T-cell (primary cell): ENCODE measurements at regions not wholly inside any gene's neighbourhood (a gene's known extent, or its start where the extent isn't known, plus 50 kb on each side); places are given as distances from the start of the nearest gene placed in this dataset.

ENCODE experiments used
- ATAC-seq, 4 experiments: fragments of 200-7000 bp in 3 of 4; fragments of 150-1000 bp in 1 of 4; cut with Tn5 transposase; replicated peaks in 1 of 4; 1 replicate in 3 of 4; 2 replicates in 1 of 4; pipeline ENCODE4 v1.10.0; 2021; ENCODE audit warnings: moderate library complexity in 3 of 4, mild to moderate bottlenecking in 2 of 4, moderate number of reproducible peaks in 1 of 4
- CTCF ChIA-PET, 2 donors: fragments of 300-600 bp; sonication (Branson Sonifier 250); formaldehyde crosslinking; loops; one replicate each; lab custom pipeline; 2022; ENCODE audit warnings: antibody characterized with exemption in 2 of 2; lab: Charles Lee
- POLR2A ChIA-PET, 2 donors: fragments of 300-600 bp; sonication (Branson Sonifier 250); formaldehyde crosslinking; loops; one replicate each; lab custom pipeline; 2022; ENCODE audit warnings: antibody characterized with exemption in 2 of 2; lab: Charles Lee
- DNase-seq, 35 experiments: peaks; one replicate each; pipeline versions ENCODE4 v3.0.0 to v3.0.0-alpha.2; 2013 to 2023
- H3K27ac ChIP-seq: one replicate; pipeline ENCODE4 v1.5.1; 2013; ENCODE audit warnings: low read length
- H3K27me3 ChIP-seq, 2 experiments: replicated peaks in 1 of 2; 1 replicate in 1 of 2; 2 replicates in 1 of 2; pipeline versions ENCODE4 v1.6.1 to v1.7.0; 2013; ENCODE audit warnings: low read length in 1 of 2, mixed read lengths in 1 of 2; ENCODE audit not compliant: control insufficient read depth in 2 of 2, insufficient read depth in 2 of 2; ENCODE audit errors: extremely low read depth in 1 of 2
- H3K36me3 ChIP-seq, 2 donors: 1 replicate in 1 of 2; 2 replicates in 1 of 2; pipeline versions ENCODE4 v1.6.1 to v1.7.0; 2013; ENCODE audit warnings: low read length in 1 of 2; ENCODE audit not compliant: control insufficient read depth in 2 of 2, insufficient read depth in 1 of 2; ENCODE audit errors: extremely low read depth in 1 of 2
- H3K4me1 ChIP-seq, 2 experiments: 1 replicate in 1 of 2; 2 replicates in 1 of 2; pipeline versions ENCODE4 v1.6.1 to v1.7.0; 2013; ENCODE audit warnings: low read length in 2 of 2, mixed read lengths in 1 of 2; ENCODE audit not compliant: insufficient read depth in 2 of 2, control insufficient read depth in 1 of 2; ENCODE audit errors: extremely low read depth in 1 of 2
- H3K4me3 ChIP-seq, 2 donors: 1 replicate in 1 of 2; 2 replicates in 1 of 2; pipeline versions ENCODE4 v1.5.1 to v1.7.0; 2013; ENCODE audit warnings: mild to moderate bottlenecking in 2 of 2, low read length in 1 of 2, moderate library complexity in 1 of 2; ENCODE audit not compliant: control insufficient read depth in 1 of 2; ENCODE audit errors: extremely low read depth in 1 of 2
- H3K9me3 ChIP-seq: 2 replicates; pipeline ENCODE4 v1.7.0; 2013
- H3K27ac Mint-ChIP-seq, 2 donors: one replicate each; pipeline ENCODE4 v1.8.0; 2020 to 2021; ENCODE audit warnings: mild to moderate bottlenecking in 2 of 2, mixed read lengths in 2 of 2
- H3K27me3 Mint-ChIP-seq, 2 donors: one replicate each; pipeline ENCODE4 v1.8.0; 2021 to 2022; ENCODE audit warnings: mixed read lengths in 2 of 2
- H3K36me3 Mint-ChIP-seq: one replicate; pipeline ENCODE4 v1.8.0; 2021; ENCODE audit warnings: mixed read lengths
- H3K4me1 Mint-ChIP-seq, 3 donors: one replicate each; pipeline ENCODE4 v1.8.0; 2020 to 2022; ENCODE audit warnings: mixed read lengths in 3 of 3, mild to moderate bottlenecking in 1 of 3
- H3K4me3 Mint-ChIP-seq, 3 donors: one replicate each; pipeline ENCODE4 v1.8.0; 2020 to 2022; ENCODE audit warnings: mild to moderate bottlenecking in 3 of 3, mixed read lengths in 3 of 3, moderate library complexity in 3 of 3
- H3K9me3 Mint-ChIP-seq, 3 donors: one replicate each; pipeline ENCODE4 v1.8.0; 2020 to 2022; ENCODE audit warnings: mixed read lengths in 3 of 3
- WGBS: methylation state at CpG from one replicate; pipeline ENCODE4 v1.1.5; 2013; ENCODE audit warnings: missing lambda C conversion rate; ENCODE audit not compliant: insufficient coverage; 5-methylcytosine and 5-hydroxymethylcytosine counted together

DNA sequence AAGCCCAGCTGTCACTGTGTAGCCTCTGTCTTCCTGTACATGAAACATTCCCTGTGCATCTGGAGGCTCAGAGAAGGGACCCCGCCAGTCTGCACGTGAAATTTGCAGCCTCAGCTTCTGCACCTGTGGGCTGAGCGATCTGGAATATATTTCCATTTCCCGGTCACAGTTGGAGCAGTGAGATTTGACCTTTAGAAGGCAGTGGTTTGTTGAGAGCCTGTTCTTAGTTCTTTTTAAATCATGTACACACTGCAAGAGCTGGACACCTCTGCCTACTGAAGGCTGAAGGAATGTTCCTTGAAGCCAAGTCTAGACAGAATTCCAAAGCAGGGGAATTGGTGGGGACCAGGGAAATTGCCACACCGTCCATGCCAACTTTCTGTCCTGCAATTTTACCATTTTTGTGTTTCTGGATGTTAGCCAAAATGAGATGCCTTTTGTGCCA is 706.6 kb downstream of the INHBA start:
- no peaks in the 10 kb centered on the region for H3K27me3 ChIP-seq
- Mint-ChIP-seq H3K27ac (no peak overlapping the region), H3K9me3 (peaks cover 2 to 6% (median 5%) of the 10 kb centered on the region in 3 donors), H3K36me3 (no peaks in the 10 kb centered on the region), H3K4me3 (no peak overlapping the region), H3K4me1 (no peaks in the 10 kb centered on the region), H3K27me3 (peaks cover 0 to 4% of the 10 kb centered on the region in 2 donors)
- no peaks in the 10 kb centered on the region for H3K36me3 ChIP-seq
- H3K4me3 ChIP-seq = no peak overlapping the region
- no peaks in the 10 kb centered on the region for H3K4me1 ChIP-seq
- DNase-seq = no peak
- ChIA-PET POLR2A (no interaction called here), CTCF (no interaction called here)
- H3K27ac ChIP-seq = no peak overlapping the region
- WGBS = 40% methylated on average over 1 of the region's 5 CpGs
- no peaks in the 10 kb centered on the region for H3K9me3 ChIP-seq
- ATAC-seq = no peak

DNA sequence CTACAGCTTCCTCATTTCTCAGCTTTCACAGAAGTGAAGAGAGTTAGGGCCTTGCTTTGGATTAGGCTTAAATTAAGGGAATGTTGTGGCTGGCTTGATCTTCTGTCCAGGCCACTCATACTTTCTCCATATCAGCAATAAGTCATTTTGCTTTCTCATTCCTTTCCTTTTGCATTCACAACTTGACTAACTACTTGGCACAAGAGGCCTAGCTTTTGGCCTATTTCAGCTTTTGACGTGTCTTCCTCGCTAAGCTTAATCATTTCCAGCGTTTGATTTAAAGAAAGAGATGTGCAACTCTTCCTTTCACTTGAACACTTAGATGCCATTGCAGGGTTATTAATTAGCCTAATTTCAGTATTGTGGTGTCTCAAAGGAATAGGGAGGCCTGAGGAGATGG is 712.0 kb downstream of the INHBA start:
- no peaks in the 10 kb centered on the region for H3K27me3 ChIP-seq
- H3K9me3 Mint-ChIP-seq = no peaks in the 10 kb centered on the region
- ChIA-PET CTCF (no interaction called here), POLR2A (no interaction called here)
- H3K4me3 ChIP-seq = no peak overlapping the region
- H3K9me3 ChIP-seq = no peaks in the 10 kb centered on the region
- H3K4me1 Mint-ChIP-seq = no peaks in the 10 kb centered on the region
- H3K4me3 Mint-ChIP-seq = no peak overlapping the region
- H3K36me3 Mint-ChIP-seq = no peaks in the 10 kb centered on the region
- no peak overlapping the region for H3K27ac ChIP-seq
- no peak for DNase-seq
- no peaks in the 10 kb centered on the region for H3K4me1 ChIP-seq
- WGBS = no CpG with 5 or more reads among the region's 3 CpGs
- no peak overlapping the region for H3K27ac Mint-ChIP-seq
- ATAC-seq = no peak
- H3K36me3 ChIP-seq = no peaks in the 10 kb centered on the region
- H3K27me3 Mint-ChIP-seq = no peaks in the 10 kb centered on the region

DNA sequence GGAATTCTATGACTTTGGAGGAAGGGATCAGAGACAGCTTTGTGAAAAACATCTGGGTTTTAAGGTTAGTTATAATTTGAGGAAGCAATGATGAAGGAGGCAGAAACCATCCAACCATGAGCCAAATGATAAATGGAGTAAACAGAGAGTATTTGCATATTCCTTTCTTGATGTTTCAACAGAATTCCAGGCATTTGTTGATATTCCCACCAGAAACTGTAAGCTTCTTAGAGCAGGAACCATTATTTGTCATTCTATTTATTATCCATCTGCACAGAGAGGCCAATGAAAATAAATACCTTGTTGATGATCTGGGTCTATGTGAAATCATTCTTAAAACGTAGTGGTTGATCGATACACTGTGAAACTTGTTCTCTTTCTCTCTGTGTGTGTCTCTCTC is 715.3 kb downstream of the INHBA start:
- H3K4me1 ChIP-seq = no peaks in the 10 kb centered on the region

DNA sequence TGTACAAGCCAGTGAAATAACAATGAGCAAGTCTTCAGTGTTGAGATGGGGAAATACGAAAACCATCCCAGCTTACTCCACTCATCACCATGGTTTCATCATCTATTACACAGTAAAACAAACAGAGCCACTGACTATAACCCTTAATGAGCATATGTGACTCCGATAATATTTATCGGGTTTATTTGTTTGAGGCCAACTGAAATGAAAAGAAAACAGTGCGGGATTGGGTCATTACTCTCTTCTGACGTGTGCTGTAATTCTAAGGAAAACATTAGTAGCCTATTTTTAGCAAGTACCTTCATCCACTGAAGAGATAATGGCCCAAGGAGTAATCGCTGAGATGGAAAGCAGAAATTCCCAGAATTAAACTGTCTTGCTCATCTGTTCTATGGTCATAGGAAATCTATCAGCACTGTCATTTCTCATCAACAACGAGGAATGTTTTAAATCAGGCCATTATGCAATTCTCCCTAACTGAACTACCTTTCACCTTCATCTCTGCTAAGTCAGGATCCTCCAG is 716.5 kb downstream of the INHBA start:
- CTCF ChIA-PET = no interaction called here
- no peaks in the 10 kb centered on the region for H3K4me1 Mint-ChIP-seq

More for the DNA sequence above, 715.3 kb downstream of the INHBA start:
- no CpG with 5 or more reads among the region's 2 CpGs for WGBS
- no peak for ATAC-seq
- no peaks in the 10 kb centered on the region for H3K36me3 Mint-ChIP-seq
- no peak for DNase-seq
- no peaks in the 10 kb centered on the region for H3K36me3 ChIP-seq
- ChIA-PET CTCF (no interaction called here), POLR2A (no interaction called here)
- no peaks in the 10 kb centered on the region for H3K4me1 Mint-ChIP-seq
- H3K27ac Mint-ChIP-seq = no peak overlapping the region
- no peaks in the 10 kb centered on the region for H3K27me3 Mint-ChIP-seq
- peaks cover 0 to 10% (median 3%) of the 10 kb centered on the region in 3 donors for H3K9me3 Mint-ChIP-seq
- H3K4me3 Mint-ChIP-seq = no peak overlapping the region
- no peak overlapping the region for H3K4me3 ChIP-seq
- H3K9me3 ChIP-seq = no peaks in the 10 kb centered on the region
- H3K27me3 ChIP-seq = no peaks in the 10 kb centered on the region
- no peak overlapping the region for H3K27ac ChIP-seq

DNA sequence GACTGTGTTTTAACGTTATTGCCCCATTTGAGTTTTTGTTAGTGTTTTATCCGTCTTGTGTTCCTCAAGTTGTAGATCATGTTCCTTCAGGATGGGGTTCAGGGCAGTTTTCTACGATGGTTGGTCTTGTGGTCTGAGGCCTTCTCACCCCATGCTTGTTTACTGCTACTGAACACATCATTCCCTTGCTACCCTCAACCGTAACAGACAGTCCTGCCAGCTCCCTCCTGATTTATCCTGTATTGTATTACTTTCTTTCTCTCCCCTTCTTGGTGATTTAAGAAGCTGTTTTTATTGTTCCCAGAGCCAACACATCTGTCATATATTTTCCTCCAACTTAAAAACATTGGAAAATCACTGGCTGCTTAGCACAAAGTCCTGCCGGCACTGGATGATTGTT is 719.8 kb downstream of the INHBA start:
- no peak for DNase-seq
- WGBS = 100% methylated on average over 1 of the region's 5 CpGs
- no peaks in the 10 kb centered on the region for H3K27me3 Mint-ChIP-seq
- ChIA-PET CTCF (no interaction called here), POLR2A (no interaction called here)
- no peak overlapping the region for H3K4me3 ChIP-seq
- H3K9me3 ChIP-seq = no peaks in the 10 kb centered on the region
- no peak overlapping the region for H3K27ac ChIP-seq
- ATAC-seq = no peak
- H3K4me3 Mint-ChIP-seq = no peak overlapping the region
- H3K27me3 ChIP-seq = no peaks in the 10 kb centered on the region
- H3K4me1 ChIP-seq = no peaks in the 10 kb centered on the region
- no peak overlapping the region for H3K27ac Mint-ChIP-seq
- H3K4me1 Mint-ChIP-seq = no peaks in the 10 kb centered on the region
- H3K9me3 Mint-ChIP-seq = peaks cover 6 to 15% (median 10%) of the 10 kb centered on the region in 3 donors
- no peaks in the 10 kb centered on the region for H3K36me3 ChIP-seq
- no peaks in the 10 kb centered on the region for H3K36me3 Mint-ChIP-seq

More for the DNA sequence above, 716.5 kb downstream of the INHBA start:
- WGBS = 85% methylated on average over 2 of the region's 7 CpGs
- Mint-ChIP-seq H3K9me3 (peaks cover 3 to 14% (median 6%) of the 10 kb centered on the region in 3 donors), H3K27ac (no peak overlapping the region), H3K27me3 (no peaks in the 10 kb centered on the region), H3K4me3 (no peak overlapping the region), H3K36me3 (no peaks in the 10 kb centered on the region)
- no peaks in the 10 kb centered on the region for H3K9me3 ChIP-seq
- POLR2A ChIA-PET = no interaction called here
- no peaks in the 10 kb centered on the region for H3K36me3 ChIP-seq
- no peak overlapping the region for H3K4me3 ChIP-seq
- H3K27ac ChIP-seq = no peak overlapping the region
- ATAC-seq (no peak), DNase-seq (no peak)
- H3K27me3 ChIP-seq = no peaks in the 10 kb centered on the region
- no peaks in the 10 kb centered on the region for H3K4me1 ChIP-seq

DNA sequence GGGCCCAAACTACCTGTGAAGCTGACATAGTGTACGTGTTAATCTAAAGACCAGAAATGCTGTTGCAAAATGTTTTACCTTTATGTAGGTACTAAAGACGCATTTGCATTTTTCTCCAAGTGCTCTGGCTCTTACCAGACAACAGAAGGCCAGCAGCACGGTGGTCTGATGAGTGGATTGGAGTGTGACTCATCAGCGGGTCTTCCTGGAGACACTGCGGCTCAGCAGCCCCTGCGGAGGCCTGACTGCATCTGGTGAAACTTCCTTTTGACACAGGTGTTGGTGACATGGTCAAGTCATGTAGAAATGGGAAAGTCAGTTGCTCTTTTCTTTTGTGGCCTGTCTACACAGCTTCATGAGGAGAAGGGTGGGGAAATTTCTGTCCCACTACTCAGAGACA is 723.6 kb downstream of the INHBA start:
- ATAC-seq = no peak
- CTCF ChIA-PET = no interaction called here
- WGBS = 77% methylated on average over 6 of the region's 6 CpGs

DNA sequence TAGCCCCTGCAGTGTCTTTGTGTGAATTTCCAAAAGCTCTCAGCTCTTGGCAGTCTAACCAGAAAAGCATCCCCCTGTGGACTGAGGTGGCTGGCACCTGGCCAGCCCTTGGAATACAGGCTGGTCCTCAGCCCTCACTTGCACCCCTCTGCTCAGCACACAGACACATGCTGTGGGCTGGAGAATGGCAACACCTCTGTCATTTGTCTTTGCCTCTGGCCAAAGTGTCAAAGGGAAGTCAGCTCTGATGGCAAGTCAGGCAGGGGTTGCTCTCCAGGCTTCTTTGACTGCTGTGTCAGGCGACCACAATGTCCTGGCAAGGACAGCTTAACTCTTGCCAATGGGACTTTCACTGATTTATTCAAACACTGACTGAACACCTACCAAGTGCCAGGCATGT is 724.8 kb downstream of the INHBA start:
- Histone ChIP-seq H3K4me3 (no peak overlapping the region), H3K36me3 (no peaks in the 10 kb centered on the region), H3K9me3 (no peaks in the 10 kb centered on the region), H3K27ac (no peak overlapping the region), H3K27me3 (no peaks in the 10 kb centered on the region), H3K4me1 (no peaks in the 10 kb centered on the region)
- Mint-ChIP-seq H3K4me1 (no peaks in the 10 kb centered on the region), H3K9me3 (peaks cover 12 to 21% (median 15%) of the 10 kb centered on the region in 3 donors), H3K27ac (peak overlapping the region in 1 of 2 donors; percentile 32), H3K27me3 (no peaks in the 10 kb centered on the region), H3K36me3 (no peaks in the 10 kb centered on the region), H3K4me3 (no peak overlapping the region)
- ATAC-seq = no peak
- DNase-seq = no peak
- 13% methylated on average over 1 of the region's 1 CpG for WGBS
- ChIA-PET POLR2A (no interaction called here), CTCF (no interaction called here)

More for the DNA sequence above, 723.6 kb downstream of the INHBA start:
- POLR2A ChIA-PET = no interaction called here
- no peaks in the 10 kb centered on the region for H3K27me3 Mint-ChIP-seq
- H3K27me3 ChIP-seq = no peaks in the 10 kb centered on the region
- no peak for DNase-seq
- H3K4me1 ChIP-seq = no peaks in the 10 kb centered on the region
- no peaks in the 10 kb centered on the region for H3K4me1 Mint-ChIP-seq
- peaks cover 10 to 17% (median 17%) of the 10 kb centered on the region in 3 donors for H3K9me3 Mint-ChIP-seq
- no peaks in the 10 kb centered on the region for H3K36me3 ChIP-seq
- H3K27ac ChIP-seq = no peak overlapping the region
- H3K27ac Mint-ChIP-seq = no peak overlapping the region
- H3K36me3 Mint-ChIP-seq = no peaks in the 10 kb centered on the region
- no peaks in the 10 kb centered on the region for H3K9me3 ChIP-seq
- H3K4me3 ChIP-seq = no peak overlapping the region
- no peak overlapping the region for H3K4me3 Mint-ChIP-seq
